Cardiac fibroblast (primary cell): ENCODE measurements at regions not wholly inside any gene's neighbourhood (a gene's known extent, or its start where the extent isn't known, plus 50 kb on each side); places are given as distances from the start of the nearest gene placed in this dataset.
A peak's percentile ranks its signal among the peaks of the same experiment; 100 is the strongest.
"Not testable (repeated sequence)": the region's sequence is repeated elsewhere in the genome, so short reads cannot be mapped to it uniquely, and the experiment has no call there.

ENCODE experiments used
- DNase-seq, 2 donors: peaks; one replicate each; pipeline versions ENCODE4 v3.0.0 to v3.0.0-alpha.2; 2010; ENCODE audit warnings: low read depth in 2 of 2
- H3K4me3 ChIP-seq, 2 donors: replicated peaks in 1 of 2; 1 replicate in 1 of 2; 2 replicates in 1 of 2; pipeline ENCODE4 v1.5.1; 2011; ENCODE audit warnings: low read depth in 2 of 2, low read length in 2 of 2, mild to moderate bottlenecking in 2 of 2, moderate library complexity in 1 of 2
- TF ChIP-seq, protein P1 (sequence below): IDR thresholded peaks from one replicate; pipeline ENCODE4 v1.5.1; 2011; ENCODE audit warnings: low read depth, mild to moderate bottlenecking, low read length, inconsistent platforms

DNA sequence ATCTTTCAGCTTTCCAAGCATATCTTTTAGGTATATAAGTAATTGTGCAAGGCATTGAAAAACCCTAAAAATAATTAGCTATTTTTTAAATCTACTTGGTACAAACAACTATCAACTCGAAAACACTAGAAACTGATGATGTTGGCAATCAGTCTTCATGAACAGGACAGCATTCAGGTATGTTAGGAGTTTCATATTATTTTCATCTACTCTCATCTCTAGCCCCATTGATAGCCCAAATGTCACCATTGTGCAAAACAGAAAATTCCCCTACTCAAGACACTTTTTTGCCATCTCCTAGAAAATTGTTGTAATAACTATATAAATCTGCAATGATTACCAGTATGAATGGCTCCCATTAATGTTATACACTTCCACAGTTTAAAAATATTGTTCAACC lies 144.5 kb upstream of the KRAS start:
- no peak overlapping the region for H3K4me3 ChIP-seq
- no peak for DNase-seq
- TF ChIP-seq, protein P1, sequence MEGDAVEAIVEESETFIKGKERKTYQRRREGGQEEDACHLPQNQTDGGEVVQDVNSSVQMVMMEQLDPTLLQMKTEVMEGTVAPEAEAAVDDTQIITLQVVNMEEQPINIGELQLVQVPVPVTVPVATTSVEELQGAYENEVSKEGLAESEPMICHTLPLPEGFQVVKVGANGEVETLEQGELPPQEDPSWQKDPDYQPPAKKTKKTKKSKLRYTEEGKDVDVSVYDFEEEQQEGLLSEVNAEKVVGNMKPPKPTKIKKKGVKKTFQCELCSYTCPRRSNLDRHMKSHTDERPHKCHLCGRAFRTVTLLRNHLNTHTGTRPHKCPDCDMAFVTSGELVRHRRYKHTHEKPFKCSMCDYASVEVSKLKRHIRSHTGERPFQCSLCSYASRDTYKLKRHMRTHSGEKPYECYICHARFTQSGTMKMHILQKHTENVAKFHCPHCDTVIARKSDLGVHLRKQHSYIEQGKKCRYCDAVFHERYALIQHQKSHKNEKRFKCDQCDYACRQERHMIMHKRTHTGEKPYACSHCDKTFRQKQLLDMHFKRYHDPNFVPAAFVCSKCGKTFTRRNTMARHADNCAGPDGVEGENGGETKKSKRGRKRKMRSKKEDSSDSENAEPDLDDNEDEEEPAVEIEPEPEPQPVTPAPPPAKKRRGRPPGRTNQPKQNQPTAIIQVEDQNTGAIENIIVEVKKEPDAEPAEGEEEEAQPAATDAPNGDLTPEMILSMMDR: no peak

DNA sequence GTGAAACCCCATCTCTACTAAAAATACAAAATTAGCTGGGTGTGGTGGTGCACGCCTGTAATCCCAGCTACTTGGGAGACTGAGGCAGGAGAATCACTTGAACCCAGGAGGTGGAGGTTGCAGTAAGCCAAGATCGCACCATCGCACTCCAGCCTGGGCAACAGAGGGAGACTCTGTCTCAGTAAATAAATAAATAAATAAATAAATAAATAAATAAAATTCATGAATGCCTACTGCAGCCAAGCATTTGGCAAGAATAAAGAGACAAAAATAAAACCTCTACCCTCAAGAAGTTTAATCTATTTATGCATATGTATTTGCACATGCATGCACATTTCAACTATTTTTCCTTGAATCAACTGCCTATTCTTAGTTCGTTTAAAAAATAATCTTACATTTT lies 144.0 kb upstream of the KRAS start:
- DNase-seq, H3K4me3 ChIP-seq: not testable (repeated sequence)

DNA sequence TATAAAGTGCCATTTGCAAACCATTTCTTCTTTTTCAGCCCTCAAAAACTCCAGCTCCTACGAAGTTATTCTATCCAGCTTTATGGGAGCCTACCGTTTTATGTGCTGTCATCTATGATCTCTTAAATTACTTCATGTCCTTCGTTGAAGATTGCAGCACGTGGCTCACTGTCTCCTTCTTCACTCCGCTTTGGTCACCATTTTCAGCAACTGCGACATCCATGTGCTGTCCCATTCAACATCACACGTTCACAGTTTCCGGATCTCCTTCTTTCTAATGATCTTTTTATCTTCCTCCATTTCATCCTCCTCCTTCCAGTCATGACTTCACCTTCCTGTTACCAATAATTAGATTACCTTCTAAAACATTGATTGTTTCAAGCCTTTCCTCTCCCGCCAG lies 143.3 kb upstream of the KRAS start:
- no peak for DNase-seq
- H3K4me3 ChIP-seq: no peak overlapping the region
- TF ChIP-seq, protein P1: no peak

DNA sequence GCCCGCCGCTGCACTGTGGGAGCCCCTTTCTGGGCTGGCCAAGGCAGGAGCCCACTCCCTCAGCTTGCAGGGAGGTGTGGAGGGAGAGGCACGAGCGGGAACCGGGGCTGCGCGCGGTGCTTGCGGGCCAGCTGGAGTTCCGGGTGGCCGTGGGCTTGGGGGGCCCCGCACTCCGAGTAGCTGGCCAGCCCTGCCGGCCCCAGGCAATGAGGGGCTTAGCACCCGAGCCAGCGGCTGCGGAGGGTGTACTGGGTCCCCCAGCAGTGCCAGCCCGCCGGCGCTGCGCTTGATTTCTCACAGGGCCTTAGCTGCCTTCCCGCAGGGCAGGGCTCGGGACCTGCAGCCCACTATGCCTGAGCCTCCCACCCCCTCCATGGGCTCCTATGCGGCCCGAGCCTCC lies 140.6 kb upstream of the KRAS start:
- DNase-seq, H3K4me3 ChIP-seq: not testable (repeated sequence)

DNA sequence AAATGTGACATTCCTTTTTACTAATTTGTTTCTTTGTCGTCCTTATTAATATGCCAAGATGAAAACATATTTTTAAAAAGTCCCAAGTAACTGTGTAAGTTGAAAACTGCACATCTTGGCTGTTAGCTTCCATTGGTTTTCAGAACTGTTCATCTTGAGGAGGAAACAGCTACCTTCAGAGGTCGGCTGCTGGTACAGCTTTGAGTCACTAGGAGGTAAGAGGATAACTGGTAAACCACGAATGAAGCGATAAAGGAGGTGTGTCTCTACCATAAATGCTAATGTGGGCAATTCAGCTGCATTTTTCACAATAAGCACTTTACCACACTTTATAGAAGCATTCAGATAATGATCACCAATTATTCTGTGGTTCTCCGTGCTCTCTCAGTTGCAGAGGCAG lies 137.5 kb upstream of the KRAS start:
- DNase-seq: no peak
- TF ChIP-seq, protein P1: no peak

DNA sequence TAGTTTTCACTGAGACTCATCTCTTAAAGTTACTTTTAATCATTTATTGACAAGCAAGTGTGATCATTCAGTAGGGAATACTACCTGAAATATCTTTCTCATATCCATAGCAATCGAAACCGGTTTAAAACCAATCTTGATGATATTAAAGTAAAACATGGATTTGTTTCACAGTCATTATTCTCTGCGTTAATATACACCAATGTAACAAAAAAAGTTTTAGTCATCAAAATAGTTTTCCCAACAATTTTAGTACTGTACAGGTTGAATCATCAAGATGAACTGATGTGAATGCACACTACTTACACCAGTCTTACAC lies 137.0 kb upstream of the KRAS start:
- TF ChIP-seq, protein P1: no peak
- H3K4me3 ChIP-seq: no peak overlapping the region
- no peak for DNase-seq

More for the DNA sequence above, 137.5 kb upstream of the KRAS start:
- H3K4me3 ChIP-seq: no peak overlapping the region

DNA sequence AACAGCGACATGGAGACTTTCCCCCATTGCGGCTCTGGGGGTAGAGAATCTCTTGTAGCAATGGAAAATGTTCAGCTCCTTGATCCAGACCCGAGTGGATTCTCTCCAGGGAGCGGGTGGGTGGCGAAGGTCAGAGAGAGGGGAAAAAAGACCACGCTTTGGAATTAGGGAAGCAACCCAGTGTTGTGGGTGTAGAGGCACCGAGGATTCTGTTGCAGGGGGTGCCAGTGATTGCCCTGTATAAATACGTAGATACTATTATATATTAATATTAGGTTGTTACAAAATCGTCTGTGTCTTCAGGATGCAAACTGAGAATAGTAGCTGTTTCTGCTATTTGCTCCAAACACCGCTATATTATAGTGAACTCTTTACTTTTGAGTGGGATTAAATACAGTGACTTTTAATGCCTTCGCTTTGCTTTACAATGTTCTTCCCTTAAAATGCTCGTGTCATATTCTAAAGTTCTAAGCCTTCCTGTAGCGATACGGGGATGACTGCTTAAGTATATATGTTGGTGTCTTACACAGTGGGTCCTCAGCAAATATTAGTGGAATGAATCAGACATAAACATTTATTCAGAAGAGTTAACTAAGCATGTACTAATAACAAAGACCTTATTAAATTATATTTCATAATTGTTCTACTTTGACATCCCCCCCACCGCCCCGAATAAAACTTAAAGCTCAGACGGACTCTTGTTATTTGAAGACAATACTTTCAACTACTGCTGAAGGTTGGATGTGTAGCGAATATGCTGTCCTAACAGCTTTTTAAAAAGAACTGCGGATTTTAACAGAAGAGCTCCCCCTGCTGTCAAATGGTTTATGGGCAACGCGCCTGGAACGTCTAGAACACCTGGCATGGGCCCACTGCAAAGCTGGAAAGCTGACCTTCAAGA lies 136.4 kb upstream of the KRAS start:
- DNase-seq: peak; percentile 94 to 96
- peak overlapping the region; percentile 57 to 69 for H3K4me3 ChIP-seq
- TF ChIP-seq, protein P1: peak; percentile 83

DNA sequence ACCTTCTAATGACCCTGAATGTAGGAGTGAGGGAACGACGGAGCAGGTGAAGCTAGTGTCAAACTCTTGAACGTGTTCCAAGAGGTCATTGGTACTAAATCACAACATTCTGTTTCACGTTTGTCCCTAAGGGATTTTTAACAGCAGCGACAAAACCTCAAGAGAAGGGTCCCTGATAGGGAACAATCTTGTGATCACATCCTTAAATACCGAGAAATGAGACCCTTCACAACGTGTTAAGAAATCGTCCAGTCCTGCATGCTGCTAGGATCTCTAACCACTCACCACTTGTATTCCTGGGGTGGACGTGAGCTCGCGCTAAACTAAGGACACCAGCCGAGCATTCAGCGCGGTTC lies 134.1 kb upstream of the KRAS start:
- H3K4me3 ChIP-seq: peak overlapping the region; percentile 69
- DNase-seq: no peak
- TF ChIP-seq, protein P1: no peak
